HEK293 (cell line): ENCODE measurements at regions not wholly inside any gene's neighbourhood (a gene's known extent, or its start where the extent isn't known, plus 50 kb on each side); places are given as distances from the start of the nearest gene placed in this dataset.

Source experiments
- CTCF ChIA-PET: fragments of 350-600 bp; formaldehyde crosslinking; extraction: SDS; loops from one replicate; lab custom pipeline; 2021; ENCODE audit warnings: antibody characterized with exemption; lab: Yijun Ruan, JAX
- POLR2A ChIA-PET: fragments of 300-600 bp; formaldehyde crosslinking; extraction: SDS; loops from one replicate; lab custom pipeline; 2020; ENCODE audit warnings: antibody characterized with exemption, inconsistent platforms; lab: Yijun Ruan, JAX
- H3K27ac ChIP-seq: fragments of 200-500 bp; sonication (Bioruptor generic); 2 replicates; pipeline ENCODE4 v1.5.1; 2014; ENCODE audit warnings: low read depth, low read length, control low read depth, inconsistent platforms; ENCODE audit errors: extremely low read depth
- H3K36me3 ChIP-seq, 2 experiments: fragments of 200-500 bp in 1 of 2; sonication (Bioruptor generic) in 1 of 2; 1 replicate in 1 of 2; 2 replicates in 1 of 2; pipeline ENCODE4 v1.5.1; 2014 to 2017; ENCODE audit warnings: inconsistent platforms in 2 of 2, low read length in 2 of 2; ENCODE audit not compliant: control insufficient read depth in 2 of 2, insufficient read depth in 1 of 2
- H3K4me1 ChIP-seq: fragments of 200-500 bp; sonication (Bioruptor generic); 2 replicates; pipeline ENCODE4 v1.5.1; 2014; ENCODE audit warnings: mild to moderate bottlenecking, low read length, inconsistent platforms; ENCODE audit not compliant: control insufficient read depth, insufficient read depth
- H3K4me3 ChIP-seq: 2 replicates; pipeline ENCODE4 v1.5.1; 2011; ENCODE audit warnings: low read depth, mild to moderate bottlenecking, control low read depth, low read length, moderate library complexity
- H3K9me3 ChIP-seq: fragments of 200-500 bp; sonication (Bioruptor generic); 2 replicates; pipeline ENCODE4 v1.5.1; 2014; ENCODE audit warnings: low read depth, low read length, inconsistent platforms; ENCODE audit not compliant: control insufficient read depth, insufficient read depth
- FEZF1 ChIP-seq: fragments of 450-650 bp; formaldehyde crosslinking; IDR thresholded peaks from 2 replicates; pipeline ENCODE4 v1.5.1; 2016; ENCODE audit warnings: missing biosample characterization, missing genetic modification characterization
- GFI1B ChIP-seq: fragments of 450-650 bp; formaldehyde crosslinking; IDR thresholded peaks from 2 replicates; pipeline ENCODE4 v1.5.1; 2016; ENCODE audit warnings: missing biosample characterization, missing genetic modification characterization
- GLI4 ChIP-seq: fragments of 450-650 bp; formaldehyde crosslinking; IDR thresholded peaks from 2 replicates; pipeline ENCODE4 v1.5.1; 2016; ENCODE audit warnings: missing biosample characterization, missing genetic modification characterization
- HOXD13 ChIP-seq: sonication (generic); formaldehyde crosslinking; IDR thresholded peaks from 2 replicates; pipeline ENCODE4 v1.8.0; 2022; ENCODE audit warnings: missing genetic modification reagents, borderline replicate concordance
- MZF1 ChIP-seq: fragments of 450-650 bp; formaldehyde crosslinking; IDR thresholded peaks from 2 replicates; pipeline ENCODE4 v1.5.1; 2017; ENCODE audit warnings: missing biosample characterization, missing genetic modification characterization, borderline replicate concordance
- PBX3 ChIP-seq: sonication (generic); formaldehyde crosslinking; IDR thresholded peaks from 2 replicates; pipeline ENCODE4 v1.8.1; 2022; ENCODE audit warnings: mild to moderate bottlenecking, moderate library complexity, missing genetic modification reagents
- PRDM1 ChIP-seq: fragments of 450-650 bp; formaldehyde crosslinking; IDR thresholded peaks from 2 replicates; pipeline ENCODE4; 2016; ENCODE audit warnings: missing biosample characterization, missing genetic modification characterization
- SP2 ChIP-seq: fragments of 450-650 bp; formaldehyde crosslinking; IDR thresholded peaks from 2 replicates; pipeline ENCODE4 v1.5.1; 2016; ENCODE audit warnings: missing biosample characterization, missing genetic modification characterization
- ZEB2 ChIP-seq: fragments of 450-650 bp; formaldehyde crosslinking; IDR thresholded peaks from 2 replicates; pipeline ENCODE4 v1.5.1; 2016; ENCODE audit warnings: missing biosample characterization, missing genetic modification characterization
- ZNF10 ChIP-seq: fragments of 450-650 bp; formaldehyde crosslinking; IDR thresholded peaks from 2 replicates; pipeline ENCODE4 v1.5.1; 2017; ENCODE audit warnings: missing biosample characterization, missing genetic modification characterization
- ZNF138 ChIP-seq: fragments of 450-650 bp; formaldehyde crosslinking; IDR thresholded peaks from 2 replicates; pipeline ENCODE4 v1.5.1; 2016; ENCODE audit warnings: missing biosample characterization, missing genetic modification characterization, borderline replicate concordance
- ZNF140 ChIP-seq: fragments of 450-650 bp; formaldehyde crosslinking; IDR thresholded peaks from 2 replicates; pipeline ENCODE4 v1.5.1; 2016; ENCODE audit warnings: missing biosample characterization, missing genetic modification characterization
- ZNF155 ChIP-seq: fragments of 450-650 bp; formaldehyde crosslinking; IDR thresholded peaks from 2 replicates; pipeline ENCODE4 v1.5.1; 2016; ENCODE audit warnings: missing biosample characterization, missing genetic modification characterization
- ZNF174 ChIP-seq: fragments of 450-650 bp; formaldehyde crosslinking; IDR thresholded peaks from 2 replicates; pipeline ENCODE4 v1.5.0; 2017; ENCODE audit warnings: missing biosample characterization, mild to moderate bottlenecking, missing genetic modification characterization
- ZNF23 ChIP-seq: fragments of 450-650 bp; formaldehyde crosslinking; IDR thresholded peaks from 2 replicates; pipeline ENCODE4 v1.5.1; 2016; ENCODE audit warnings: missing biosample characterization, missing genetic modification characterization, borderline replicate concordance
- ZNF248 ChIP-seq: fragments of 450-650 bp; formaldehyde crosslinking; IDR thresholded peaks from 2 replicates; pipeline ENCODE4 v1.5.1; 2017; ENCODE audit warnings: missing biosample characterization, missing genetic modification characterization
- ZNF266 ChIP-seq: fragments of 450-650 bp; formaldehyde crosslinking; IDR thresholded peaks from 2 replicates; pipeline ENCODE4 v1.5.1; 2016; ENCODE audit warnings: missing biosample characterization, missing genetic modification characterization, low read depth
- ZNF335 ChIP-seq: fragments of 450-650 bp; formaldehyde crosslinking; conservative IDR thresholded peaks from 2 replicates; pipeline ENCODE4 v1.5.1; 2016; ENCODE audit warnings: missing biosample characterization, missing genetic modification characterization
- ZNF513 ChIP-seq: fragments of 450-650 bp; IDR thresholded peaks from 2 replicates; pipeline ENCODE4 v1.5.1; 2018; ENCODE audit warnings: missing biosample characterization, missing genetic modification characterization
- ZNF530 ChIP-seq: fragments of 450-650 bp; formaldehyde crosslinking; IDR thresholded peaks from 2 replicates; pipeline ENCODE4 v1.5.1; 2016; ENCODE audit warnings: low read depth, missing biosample characterization, missing genetic modification characterization
- ZNF571 ChIP-seq: fragments of 450-650 bp; formaldehyde crosslinking; IDR thresholded peaks from 2 replicates; pipeline ENCODE4 v1.5.0; 2017; ENCODE audit warnings: missing biosample characterization, missing genetic modification characterization
- ZNF660 ChIP-seq: fragments of 450-650 bp; IDR thresholded peaks from 2 replicates; pipeline ENCODE4 v1.5.1; 2018; ENCODE audit warnings: missing biosample characterization, mild to moderate bottlenecking, missing genetic modification characterization
- ZNF843 ChIP-seq: fragments of 450-650 bp; formaldehyde crosslinking; IDR thresholded peaks from 2 replicates; pipeline ENCODE4 v1.5.1; 2016; ENCODE audit warnings: missing biosample characterization, missing genetic modification characterization
- ZSCAN18 ChIP-seq: fragments of 450-650 bp; formaldehyde crosslinking; IDR thresholded peaks from 2 replicates; pipeline ENCODE4 v1.5.1; 2016; ENCODE audit warnings: missing biosample characterization, missing genetic modification characterization
- ZSCAN5A ChIP-seq: fragments of 450-650 bp; formaldehyde crosslinking; IDR thresholded peaks from 2 replicates; pipeline ENCODE4 v1.5.1; 2016; ENCODE audit warnings: missing biosample characterization, missing genetic modification characterization
- TF ChIP-seq, protein P1 (sequence below): fragments of 450-650 bp; formaldehyde crosslinking; IDR thresholded peaks from 2 replicates; pipeline ENCODE4 v1.5.1; 2016; ENCODE audit warnings: missing biosample characterization, missing genetic modification characterization
- TF ChIP-seq, protein P2 (sequence below): fragments of 450-650 bp; formaldehyde crosslinking; IDR thresholded peaks from 2 replicates; pipeline ENCODE4 v1.5.1; 2017; ENCODE audit warnings: missing biosample characterization, missing genetic modification characterization

GRCh38 chr5:20294696-20295095, 306.7 kb upstream of the CDH18 start (continued):
- TF ChIP-seq PBX3 (CRISPR knock-in tag), result no peak
- no peak for TF ChIP-seq ZNF266
- no peak for TF ChIP-seq ZNF513 (tag by site-specific recombination)
- TF ChIP-seq ZSCAN18 (tag by site-specific recombination), result no peak
- TF ChIP-seq ZSCAN5A, result no peak
- no peak for TF ChIP-seq ZEB2 (tag by site-specific recombination)
- TF ChIP-seq SP2 (tag by site-specific recombination), result no peak
- no peak for TF ChIP-seq MZF1 (tag by site-specific recombination)
- TF ChIP-seq ZNF10, result no peak

DNA sequence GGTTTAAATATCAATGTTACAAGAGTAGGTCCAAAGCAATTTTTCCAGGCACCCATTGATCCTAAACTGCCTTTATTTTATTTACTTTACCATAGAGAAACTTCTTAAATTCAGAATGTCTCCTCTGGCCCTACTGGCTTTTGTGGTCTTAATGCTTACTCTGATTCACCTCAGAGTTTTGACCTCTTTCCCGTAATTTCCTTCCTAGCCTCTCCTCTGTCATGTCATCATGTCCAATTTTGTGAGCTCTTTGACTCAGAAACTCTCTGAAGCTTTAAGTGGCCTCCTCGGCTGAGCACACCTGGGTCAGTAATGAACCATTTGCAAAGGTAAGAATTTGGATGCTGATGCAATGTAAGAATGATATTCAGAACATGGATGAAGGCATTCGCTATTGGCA, 303.8 kb upstream of the CDH18 start:
- ChIA-PET CTCF (no interaction called here), POLR2A (no interaction called here)
- Histone ChIP-seq H3K4me1 (no peaks in the 10 kb centered on the region), H3K27ac (no peak overlapping the region), H3K9me3 (no peaks in the 10 kb centered on the region), H3K36me3 (no peaks in the 10 kb centered on the region), H3K4me3 (no peak overlapping the region)
- TF ChIP-seq PRDM1, result no peak

DNA sequence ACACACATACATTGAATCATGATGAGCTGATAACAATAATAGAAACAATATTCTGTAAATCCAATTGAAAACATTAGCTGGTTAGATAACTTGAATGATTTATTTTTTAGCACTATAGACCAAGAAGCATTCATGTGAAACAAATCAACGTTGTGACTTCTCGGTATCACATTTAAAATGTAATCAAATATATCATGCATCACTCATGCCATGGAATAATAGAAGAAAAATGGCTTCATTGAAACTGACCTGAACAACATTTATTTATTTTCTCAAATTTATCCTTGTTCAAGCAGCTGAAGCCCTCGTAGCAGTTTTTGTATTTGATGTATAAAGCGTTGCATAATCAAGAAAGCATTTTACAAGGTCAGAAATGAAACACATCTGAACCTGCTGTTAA, 299.6 kb upstream of the CDH18 start:
- ChIA-PET POLR2A (no interaction called here), CTCF (no interaction called here)
- no peak overlapping the region for H3K27ac ChIP-seq
- no peaks in the 10 kb centered on the region for H3K36me3 ChIP-seq
- no peak overlapping the region for H3K4me3 ChIP-seq
- H3K4me1 ChIP-seq, result no peaks in the 10 kb centered on the region
- no peaks in the 10 kb centered on the region for H3K9me3 ChIP-seq
- TF ChIP-seq ZNF530 (tag by site-specific recombination) (no peak), ZNF660 (tag by site-specific recombination) (no peak), ZNF140 (tag by site-specific recombination) (no peak), ZNF248 (tag by site-specific recombination) (no peak), ZNF174 (tag by site-specific recombination) (no peak), PRDM1 (no peak), FEZF1 (tag by site-specific recombination) (no peak), ZNF155 (tag by site-specific recombination) (no peak), GFI1B (tag by site-specific recombination) (no peak), HOXD13 (CRISPR knock-in tag) (no peak), ZNF335 (no peak), ZNF843 (tag by site-specific recombination) (no peak), ZNF571 (tag by site-specific recombination) (no peak), ZNF138 (tag by site-specific recombination) (no peak), ZNF23 (tag by site-specific recombination) (no peak), GLI4 (no peak)
- TF ChIP-seq, protein P1, sequence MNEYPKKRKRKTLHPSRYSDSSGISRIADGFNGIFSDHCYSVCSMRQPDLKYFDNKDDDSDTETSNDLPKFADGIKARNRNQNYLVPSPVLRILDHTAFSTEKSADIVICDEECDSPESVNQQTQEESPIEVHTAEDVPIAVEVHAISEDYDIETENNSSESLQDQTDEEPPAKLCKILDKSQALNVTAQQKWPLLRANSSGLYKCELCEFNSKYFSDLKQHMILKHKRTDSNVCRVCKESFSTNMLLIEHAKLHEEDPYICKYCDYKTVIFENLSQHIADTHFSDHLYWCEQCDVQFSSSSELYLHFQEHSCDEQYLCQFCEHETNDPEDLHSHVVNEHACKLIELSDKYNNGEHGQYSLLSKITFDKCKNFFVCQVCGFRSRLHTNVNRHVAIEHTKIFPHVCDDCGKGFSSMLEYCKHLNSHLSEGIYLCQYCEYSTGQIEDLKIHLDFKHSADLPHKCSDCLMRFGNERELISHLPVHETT (tag by site-specific recombination), result no peak
- TF ChIP-seq, protein P2, sequence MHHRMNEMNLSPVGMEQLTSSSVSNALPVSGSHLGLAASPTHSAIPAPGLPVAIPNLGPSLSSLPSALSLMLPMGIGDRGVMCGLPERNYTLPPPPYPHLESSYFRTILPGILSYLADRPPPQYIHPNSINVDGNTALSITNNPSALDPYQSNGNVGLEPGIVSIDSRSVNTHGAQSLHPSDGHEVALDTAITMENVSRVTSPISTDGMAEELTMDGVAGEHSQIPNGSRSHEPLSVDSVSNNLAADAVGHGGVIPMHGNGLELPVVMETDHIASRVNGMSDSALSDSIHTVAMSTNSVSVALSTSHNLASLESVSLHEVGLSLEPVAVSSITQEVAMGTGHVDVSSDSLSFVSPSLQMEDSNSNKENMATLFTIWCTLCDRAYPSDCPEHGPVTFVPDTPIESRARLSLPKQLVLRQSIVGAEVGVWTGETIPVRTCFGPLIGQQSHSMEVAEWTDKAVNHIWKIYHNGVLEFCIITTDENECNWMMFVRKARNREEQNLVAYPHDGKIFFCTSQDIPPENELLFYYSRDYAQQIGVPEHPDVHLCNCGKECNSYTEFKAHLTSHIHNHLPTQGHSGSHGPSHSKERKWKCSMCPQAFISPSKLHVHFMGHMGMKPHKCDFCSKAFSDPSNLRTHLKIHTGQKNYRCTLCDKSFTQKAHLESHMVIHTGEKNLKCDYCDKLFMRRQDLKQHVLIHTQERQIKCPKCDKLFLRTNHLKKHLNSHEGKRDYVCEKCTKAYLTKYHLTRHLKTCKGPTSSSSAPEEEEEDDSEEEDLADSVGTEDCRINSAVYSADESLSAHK, result no peak
